Loucy (cell line): ENCODE measurements at regions not wholly inside any gene's neighbourhood (a gene's known extent, or its start where the extent isn't known, plus 50 kb on each side); places are given as distances from the start of the nearest gene placed in this dataset.

Source experiments
- CTCF ChIP-seq: fragments of 200-600 bp; sonication (generic); conservative IDR thresholded peaks from 2 replicates; pipeline ENCODE4 v1.5.1; 2014; ENCODE audit warnings: mild to moderate bottlenecking, antibody characterized with exemption, low read length
- EZH2phosphoT487 ChIP-seq: fragments of 200-600 bp; IDR thresholded peaks from 2 replicates; pipeline ENCODE4 v1.6.1; 2018; ENCODE audit warnings: antibody characterized with exemption, mild to moderate bottlenecking, moderate library complexity, borderline replicate concordance

GRCh38 chr15:29208836-29209235 lies 60.8 kb downstream of the NSMCE3 start:
- TF ChIP-seq CTCF, result no peak
- no peak for TF ChIP-seq EZH2phosphoT487
